HS-27A (cell line): ENCODE measurements at regions not wholly inside any gene's neighbourhood (a gene's known extent, or its start where the extent isn't known, plus 50 kb on each side); places are given as distances from the start of the nearest gene placed in this dataset.
"Not testable (repeated sequence)": the region's sequence is repeated elsewhere in the genome, so short reads cannot be mapped to it uniquely, and the experiment has no call there.

ENCODE experiments used
- DNase-seq: peaks from one replicate; pipeline ENCODE4 v3.0.0-alpha.2; 2012; ENCODE audit warnings: low read depth, missing footprints

DNA sequence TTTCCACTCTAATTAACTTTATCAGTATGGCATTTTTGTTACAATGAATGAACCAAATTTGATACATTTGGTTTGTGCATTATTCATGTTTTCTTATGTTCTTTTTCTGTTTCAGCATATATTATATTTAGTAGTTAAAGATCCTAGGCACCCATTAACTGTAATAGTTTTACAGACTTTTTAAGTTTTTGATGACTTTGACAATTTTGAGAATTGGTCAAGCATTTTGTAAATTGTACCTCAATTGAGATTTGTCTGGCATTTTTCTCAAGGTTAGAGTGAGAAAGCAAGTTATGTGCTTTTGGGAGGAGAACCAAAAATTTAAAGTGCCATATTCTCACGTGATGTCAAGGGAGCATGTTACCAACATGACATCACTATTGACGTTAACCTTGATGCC, 1019.2 kb downstream of the CDH11 start:
- DNase-seq = no peak

DNA sequence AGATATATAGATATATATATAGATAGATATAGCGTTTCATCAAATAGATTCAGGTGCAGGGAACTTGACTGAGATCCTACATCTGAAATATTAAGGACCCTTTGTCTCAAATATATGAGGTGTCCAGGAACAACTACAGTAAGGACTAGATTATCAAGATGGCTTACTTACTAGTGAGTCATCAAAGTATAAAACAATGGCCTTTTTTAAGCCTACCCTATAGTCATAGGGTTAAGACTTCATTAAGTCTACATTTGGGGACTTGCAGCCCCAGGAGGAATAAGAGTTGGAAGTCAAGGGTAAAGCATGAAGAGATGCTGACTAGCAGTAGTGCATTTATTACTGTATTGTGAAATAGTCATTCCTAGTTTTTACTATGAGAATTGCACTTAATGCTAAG, 1023.4 kb downstream of the CDH11 start:
- no peak for DNase-seq

- DNase-seq = no peak
Observed at GRCh38 chr16:64096689-64097088, 1025.2 kb downstream of the CDH11 start.

DNA sequence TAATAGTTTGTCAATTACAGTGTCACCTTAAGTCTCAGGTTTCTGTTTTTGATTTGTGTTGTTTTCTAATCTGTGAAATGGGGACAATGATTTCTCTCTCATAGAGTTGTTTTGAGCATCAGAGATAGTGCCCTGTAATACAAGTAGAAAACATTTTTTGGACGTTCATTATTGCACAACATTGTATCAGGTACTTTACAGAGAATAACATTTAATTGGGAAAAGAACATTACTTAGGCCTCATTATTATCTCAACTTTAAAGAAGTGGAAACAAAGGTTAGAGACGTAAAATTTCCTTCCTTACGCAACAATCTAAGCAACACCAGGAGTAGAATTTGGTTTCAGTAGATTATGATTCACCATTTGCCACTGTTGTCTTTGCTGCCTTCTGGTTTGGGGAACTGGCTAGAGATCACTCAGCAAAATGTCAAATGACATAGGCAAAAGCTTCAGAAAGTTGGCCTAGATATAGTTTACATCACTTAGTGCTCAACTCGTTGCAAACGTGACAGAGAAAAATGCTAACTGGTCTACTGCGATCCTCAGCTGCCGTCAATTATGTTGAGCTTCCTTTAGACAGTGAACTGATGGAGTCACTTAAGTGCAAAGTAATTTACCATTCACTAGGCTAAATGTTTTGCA, 1026.8 kb downstream of the CDH11 start:
- no peak for DNase-seq

GRCh38 chr16:64094181-64094965, 1027.5 kb downstream of the CDH11 start:
- no peak for DNase-seq

DNA sequence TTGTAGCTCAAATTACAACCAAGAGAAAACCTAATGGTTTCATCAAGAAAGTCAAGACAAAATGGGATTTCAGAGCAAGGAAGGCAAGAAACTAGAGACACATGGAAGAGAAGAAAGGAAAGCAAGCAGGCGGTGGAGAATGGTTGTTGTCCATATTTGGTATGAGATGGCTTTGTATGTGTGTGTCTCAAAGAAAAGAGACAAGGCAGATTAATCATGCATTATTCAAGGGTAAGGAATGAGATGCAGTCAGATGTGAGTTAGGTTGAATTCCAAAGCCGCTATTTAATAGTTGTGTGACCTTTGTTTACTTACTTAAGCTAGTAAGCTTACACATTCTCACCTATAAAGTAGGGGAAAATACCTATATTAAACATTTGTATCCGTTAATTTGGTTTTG, 1029.6 kb downstream of the CDH11 start:
- peak; percentile 69 for DNase-seq

GRCh38 chr16:64090327-64090726, 1031.5 kb downstream of the CDH11 start:
- DNase-seq = no peak

- peak; percentile 35 for DNase-seq
Observed at GRCh38 chr16:64089697-64090096, 1032.2 kb downstream of the CDH11 start.

GRCh38 chr16:64088838-64089237, 1033.0 kb downstream of the CDH11 start:
- no peak for DNase-seq

- no peak for DNase-seq
Observed at GRCh38 chr16:64085296-64085695, 1036.6 kb downstream of the CDH11 start.

DNA sequence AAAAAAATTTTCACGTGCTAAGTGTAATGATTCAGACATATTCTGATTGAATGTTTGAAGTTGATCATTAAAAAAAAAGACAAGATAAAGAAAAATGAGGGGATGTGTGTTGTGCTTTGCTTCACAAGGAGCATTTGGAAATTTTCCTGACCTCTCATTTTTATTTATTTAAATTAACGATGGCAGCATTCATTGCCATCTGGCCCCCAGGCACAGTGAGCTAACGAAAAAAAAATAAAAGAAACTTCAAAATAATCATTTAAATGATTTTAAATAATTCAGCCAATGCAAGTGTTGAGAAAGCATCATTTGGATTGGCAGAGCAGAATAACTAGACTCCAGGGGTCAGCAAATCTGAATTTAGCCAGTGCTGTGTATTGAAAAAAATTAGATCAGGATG, 1037.2 kb downstream of the CDH11 start:
- no peak for DNase-seq

GRCh38 chr16:64083428-64084129, 1038.3 kb downstream of the CDH11 start:
- DNase-seq = no peak

DNA sequence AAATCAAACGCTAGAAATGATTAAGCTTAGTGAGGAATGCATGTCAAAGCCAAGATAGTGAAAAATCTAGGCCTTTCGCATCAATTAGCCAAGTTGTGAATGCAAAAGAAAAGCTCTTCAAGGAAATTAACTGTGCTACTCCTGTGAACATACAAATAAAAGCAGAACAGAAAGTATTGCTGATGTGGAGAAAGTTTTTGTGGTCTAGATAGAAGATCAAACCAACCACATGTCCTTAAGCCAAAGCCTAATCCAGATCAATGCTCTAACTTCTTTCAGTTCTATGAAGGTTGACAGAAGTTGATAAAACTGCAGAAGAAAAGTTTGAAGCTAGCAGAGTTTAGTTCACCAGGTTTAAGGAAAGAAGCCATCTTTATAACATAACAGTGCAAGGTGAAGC, 1044.6 kb downstream of the CDH11 start:
- no peak for DNase-seq

GRCh38 chr16:64074706-64075105, 1047.2 kb downstream of the CDH11 start:
- no peak for DNase-seq

DNA sequence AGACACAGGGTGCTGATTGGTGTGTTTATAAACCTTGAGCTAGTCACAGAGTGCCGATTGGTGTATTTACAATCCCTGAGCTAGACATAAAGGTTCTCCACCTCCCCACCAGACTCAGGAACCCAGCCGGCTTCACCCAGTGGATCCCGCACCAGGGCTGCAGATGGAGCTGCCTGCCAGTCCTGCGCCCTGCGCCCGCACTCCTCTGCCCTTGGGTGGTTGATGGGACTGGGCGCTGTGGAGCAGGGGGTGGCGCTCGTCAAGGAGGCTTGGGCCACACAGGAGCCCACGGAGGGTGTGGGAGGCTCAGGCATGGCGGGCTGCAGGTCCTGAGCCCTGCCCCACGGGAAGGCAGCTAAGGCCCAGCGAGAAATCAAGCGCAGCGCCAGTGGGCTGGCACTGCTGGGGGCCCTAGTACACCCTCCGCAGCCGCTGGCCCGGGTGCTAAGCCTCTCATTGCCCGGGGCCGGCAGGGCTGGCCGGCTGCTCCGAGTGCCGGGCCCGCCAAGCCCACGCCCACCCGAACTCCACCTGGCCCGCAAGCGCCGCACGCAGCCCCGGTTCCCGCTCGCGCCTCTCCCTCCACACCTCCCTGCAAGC, 1049.6 kb downstream of the CDH11 start:
- not testable (repeated sequence) for DNase-seq

DNA sequence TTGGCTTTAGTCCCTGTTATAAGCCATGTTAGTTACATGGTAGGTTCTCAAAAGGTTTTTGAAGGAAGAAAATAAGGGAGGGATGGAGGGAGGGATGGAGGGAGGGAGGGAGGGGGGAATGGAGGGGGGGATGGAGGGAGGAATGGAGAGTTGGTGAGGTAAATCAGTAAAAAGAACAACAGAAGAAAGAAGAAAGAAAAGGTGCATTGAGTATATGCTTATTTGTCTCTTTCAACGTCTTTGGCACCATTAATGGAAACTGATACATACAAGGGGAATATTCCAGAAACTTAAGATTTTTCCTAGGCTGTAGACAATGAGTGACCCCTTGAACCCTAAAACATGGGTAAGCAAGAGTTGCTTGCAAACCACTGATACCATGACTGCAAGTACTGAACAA, 1056.3 kb downstream of the CDH11 start:
- no peak for DNase-seq

- DNase-seq = no peak
Observed at GRCh38 chr16:64061621-64062020, 1060.2 kb downstream of the CDH11 start.

DNA sequence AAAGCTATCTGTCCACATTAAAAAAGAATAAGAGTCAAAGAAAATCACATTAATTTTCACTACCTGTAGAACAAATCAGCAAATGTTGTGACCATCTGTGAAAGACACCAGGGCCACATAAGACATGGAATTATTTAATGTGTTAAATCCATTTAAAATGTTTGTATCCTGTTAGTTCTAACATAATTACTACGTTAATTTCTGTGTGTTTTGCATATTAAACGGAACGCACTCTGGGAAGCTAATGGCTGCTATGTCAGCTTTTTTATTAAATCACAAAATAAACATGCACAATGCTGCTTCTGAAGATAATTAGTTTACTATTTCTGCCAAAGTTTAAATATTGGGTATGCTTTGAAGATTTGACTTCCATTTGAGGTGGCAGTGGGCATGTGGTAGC, 1061.2 kb downstream of the CDH11 start:
- no peak for DNase-seq

GRCh38 chr16:64058685-64059084, 1063.2 kb downstream of the CDH11 start:
- DNase-seq = no peak

- DNase-seq = no peak
Observed at GRCh38 chr16:64051824-64052223, 1070.0 kb downstream of the CDH11 start.

GRCh38 chr16:64047878-64048277, 1074.0 kb downstream of the CDH11 start:
- no peak for DNase-seq

GRCh38 chr16:64047207-64047606, 1074.7 kb downstream of the CDH11 start:
- DNase-seq = no peak

GRCh38 chr16:64035337-64035736, 1086.5 kb downstream of the CDH11 start:
- DNase-seq = no peak
